Fibroblast of skin of right quadriceps (primary cell): ENCODE measurements at regions not wholly inside any gene's neighbourhood (a gene's known extent, or its start where the extent isn't known, plus 50 kb on each side); places are given as distances from the start of the nearest gene placed in this dataset.

Experiments used
- DNase-seq: peaks from one replicate; pipeline ENCODE4 v3.0.0-alpha.2; 2013

DNA sequence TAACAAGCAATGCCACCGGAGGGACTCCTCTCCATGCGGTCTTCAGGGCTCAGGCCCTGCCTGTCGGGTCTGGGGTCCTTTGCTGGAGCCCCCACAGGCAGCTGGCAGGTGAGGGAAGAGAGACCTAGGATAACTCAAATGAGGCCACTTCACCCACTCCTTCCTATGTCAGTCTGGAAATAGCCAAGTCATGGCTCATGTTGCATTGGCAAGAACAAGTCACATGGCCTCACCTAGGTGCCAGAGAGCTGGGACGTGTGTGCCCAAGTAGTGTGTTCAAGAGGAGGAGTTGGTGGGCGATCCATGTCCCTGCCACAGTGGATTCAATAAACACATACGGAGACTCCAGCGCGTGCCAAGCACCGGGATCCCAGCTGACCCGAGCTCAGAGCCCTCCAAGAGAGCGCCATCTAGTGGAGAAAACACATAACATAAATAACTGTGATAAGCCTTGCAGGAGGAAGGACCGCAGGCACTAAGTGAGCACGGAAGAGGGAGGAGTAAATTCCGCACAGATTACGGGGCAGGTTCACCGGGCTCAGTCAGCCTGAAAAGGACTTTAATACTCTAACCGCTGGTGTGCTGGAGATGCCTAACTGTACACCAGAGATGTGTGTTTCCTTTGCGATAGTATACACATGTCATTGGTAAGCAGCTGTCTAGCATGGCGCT is 580.8 kb downstream of the CCDC171 start:
- DNase-seq: peak; percentile 76

DNA sequence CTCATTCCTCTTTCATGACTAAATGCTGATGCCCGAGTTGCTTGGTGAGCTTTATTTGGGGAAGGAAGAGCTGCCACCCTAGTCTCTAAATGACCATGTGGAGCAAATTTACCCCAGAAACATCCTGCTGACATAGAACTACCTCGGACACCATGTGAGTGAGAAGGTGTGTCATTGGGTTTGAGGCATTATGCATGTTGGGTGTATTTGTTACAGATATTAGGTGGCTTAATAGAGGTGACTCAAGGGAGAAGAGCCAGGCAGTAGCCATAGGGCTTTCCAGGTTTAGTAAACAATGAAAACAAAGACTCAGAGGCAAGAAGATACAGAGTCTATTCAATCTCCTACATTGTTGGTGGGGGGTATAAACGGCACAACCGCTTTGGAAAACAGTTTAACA is 581.5 kb downstream of the CCDC171 start:
- DNase-seq: no peak

- DNase-seq: no peak
These were observed 583.1 kb downstream of the CCDC171 start for GRCh38 chr9:16135968-16136367.

GRCh38 chr9:16136451-16136850 is 583.6 kb downstream of the CCDC171 start:
- no peak for DNase-seq

DNA sequence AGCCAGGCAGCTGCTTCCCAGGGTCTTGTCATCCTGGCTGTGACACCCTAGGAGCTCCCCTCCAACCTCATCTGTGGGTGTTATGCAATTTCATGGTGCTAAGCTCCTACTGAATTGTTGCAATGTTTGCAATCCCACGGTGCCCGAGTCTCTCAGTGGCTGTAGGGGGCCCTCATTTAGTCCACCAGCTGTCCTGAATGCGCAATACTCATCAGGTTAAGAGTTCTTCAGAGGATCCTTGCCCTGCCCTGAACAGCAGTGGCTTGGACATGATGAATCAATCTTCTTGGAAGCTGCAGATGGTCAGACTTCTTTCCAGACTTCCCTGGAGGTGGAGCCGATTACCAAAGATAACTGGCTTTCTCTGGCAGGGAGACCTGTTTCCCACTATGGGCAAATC is 584.1 kb downstream of the CCDC171 start:
- DNase-seq: peak; percentile 77

GRCh38 chr9:16138561-16139491 is 586.0 kb downstream of the CCDC171 start:
- DNase-seq: peak; percentile 85

DNA sequence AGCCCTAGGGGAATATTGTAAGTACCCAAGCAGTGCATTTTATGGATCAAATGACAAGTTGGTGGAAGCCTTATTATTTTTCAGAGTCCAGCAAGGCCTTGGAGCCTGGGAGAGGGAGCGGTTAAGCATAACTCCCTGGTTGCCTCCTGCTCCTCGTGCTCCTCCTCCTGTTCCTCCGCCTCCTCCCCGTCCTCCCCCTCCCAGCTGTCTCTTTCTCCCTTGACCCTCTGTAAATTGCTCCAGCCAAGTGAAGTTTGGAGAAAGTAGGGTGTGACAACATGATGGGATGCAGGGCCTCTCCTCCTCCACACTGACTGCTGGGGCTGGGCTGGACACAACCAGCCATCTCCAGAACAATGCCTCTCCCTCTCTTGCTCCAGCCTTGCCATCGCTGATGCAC is 586.9 kb downstream of the CCDC171 start:
- DNase-seq: no peak

- no peak for DNase-seq
These were observed 590.5 kb downstream of the CCDC171 start for GRCh38 chr9:16143310-16143709.

- DNase-seq: no peak
These were observed 591.4 kb downstream of the CCDC171 start for GRCh38 chr9:16143947-16144890.

DNA sequence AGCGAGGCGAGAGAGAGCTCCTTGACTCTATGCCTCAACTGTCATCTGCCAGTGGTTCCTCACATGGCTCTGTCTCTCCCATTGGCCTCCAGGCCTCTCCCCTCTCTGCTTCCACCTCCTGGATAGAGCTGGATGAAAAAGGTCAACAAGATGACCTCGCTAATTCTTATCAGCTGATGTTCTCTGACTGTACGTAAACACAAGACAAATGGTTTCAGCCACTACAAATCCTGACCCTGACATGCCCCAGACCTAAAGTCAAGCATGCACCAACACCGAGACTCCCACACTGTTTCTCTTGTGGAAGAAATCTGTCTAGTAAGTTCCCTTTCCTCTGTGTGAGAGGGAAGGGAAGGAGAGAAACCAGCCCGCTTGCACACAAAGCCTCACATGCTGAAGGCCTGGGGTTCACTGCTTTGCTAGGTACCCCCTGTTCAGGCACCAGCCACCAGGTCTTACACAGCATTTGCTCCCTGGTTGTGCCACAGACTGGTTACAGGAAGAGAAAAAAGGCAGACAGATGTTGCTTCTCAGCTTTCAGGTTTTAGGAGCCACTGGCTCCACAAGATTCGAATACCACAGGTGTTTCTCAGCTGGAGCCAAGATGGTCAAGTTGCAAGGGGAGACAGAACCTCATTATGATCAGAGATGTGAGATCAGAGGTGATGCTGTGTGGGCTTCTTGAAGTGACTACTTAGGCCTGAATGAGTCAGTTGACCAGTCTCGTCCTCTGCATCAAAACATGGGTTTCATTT is 592.5 kb downstream of the CCDC171 start:
- DNase-seq: no peak

DNA sequence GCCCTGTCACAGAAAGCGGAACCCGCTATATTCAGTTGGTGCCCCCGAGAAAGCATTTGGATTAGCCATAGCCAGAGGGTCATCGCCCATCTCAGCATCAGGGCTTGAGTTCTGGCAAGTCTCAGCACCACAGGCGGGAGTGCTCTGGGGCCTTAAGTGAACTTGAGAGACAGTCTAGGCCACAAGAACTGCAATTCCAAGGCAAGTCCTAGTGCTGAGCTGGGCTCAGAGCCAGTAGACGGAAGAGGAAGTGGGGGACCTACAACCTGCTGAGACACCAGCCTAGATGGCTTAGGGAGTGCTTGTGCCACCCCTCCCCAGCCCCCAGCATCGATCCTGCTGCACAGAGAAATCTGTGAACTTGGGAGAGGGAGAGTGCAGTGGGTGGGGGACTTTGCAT is 594.9 kb downstream of the CCDC171 start:
- no peak for DNase-seq

DNA sequence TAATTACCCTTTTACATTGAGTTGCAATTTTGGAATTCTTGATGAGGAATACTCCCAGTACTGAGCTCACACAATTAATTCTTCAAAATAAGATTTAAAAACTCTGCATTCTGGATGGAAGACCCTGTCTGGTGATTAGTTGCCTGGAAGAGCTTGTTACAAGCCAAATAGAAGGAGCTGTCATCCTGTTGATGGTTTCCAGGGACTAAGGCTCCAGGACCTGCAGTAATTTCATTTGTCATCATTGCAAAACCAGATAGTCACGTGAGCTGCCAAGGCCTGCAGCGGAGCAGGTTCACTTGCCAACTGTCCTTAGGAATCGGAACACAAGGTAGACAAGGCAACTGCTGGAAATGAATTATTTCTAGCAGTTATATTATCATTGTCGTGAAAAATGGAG is 597.7 kb downstream of the CCDC171 start:
- DNase-seq: no peak

GRCh38 chr9:16150938-16151650 is 598.3 kb downstream of the CCDC171 start:
- DNase-seq: no peak

DNA sequence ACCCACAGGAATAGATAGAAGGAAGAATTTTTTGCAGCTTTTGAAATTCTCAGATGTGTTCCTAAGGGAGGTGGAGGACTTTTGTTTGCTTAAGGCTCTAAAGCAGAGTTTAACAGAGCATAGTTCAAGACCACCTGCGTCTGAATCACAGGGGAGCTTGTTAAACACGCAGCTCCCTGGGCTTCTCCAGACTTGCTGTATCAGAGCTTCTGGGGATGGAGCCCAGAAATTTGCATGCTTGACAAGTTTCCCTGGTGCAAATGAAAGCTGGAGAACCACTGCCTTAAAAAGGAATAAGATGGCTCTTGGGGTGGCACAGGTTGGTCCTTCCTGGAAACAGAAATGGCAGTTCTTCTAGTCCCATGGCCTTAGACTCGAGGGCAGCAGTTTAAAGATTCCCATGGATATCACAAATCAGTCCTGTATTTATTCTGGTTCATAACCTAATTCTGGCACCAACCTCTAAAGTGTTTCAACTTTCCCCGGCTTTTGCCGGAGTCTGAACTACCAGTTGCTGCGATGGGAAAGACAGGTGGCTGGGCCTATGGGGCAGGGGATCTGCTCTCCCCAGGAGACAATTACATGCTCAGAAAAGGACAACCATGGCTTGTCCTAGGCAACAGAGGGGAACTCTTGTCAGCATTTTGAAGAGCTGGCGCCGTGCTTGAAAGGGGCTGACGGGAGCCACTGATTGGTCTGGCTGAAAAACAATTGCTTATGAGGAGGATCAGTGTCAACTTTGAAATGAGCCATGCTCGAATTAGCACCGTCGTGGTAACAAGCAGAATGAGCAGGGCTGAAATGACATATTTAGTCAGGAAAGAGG is 599.6 kb downstream of the CCDC171 start:
- DNase-seq: no peak

- DNase-seq: no peak
These were observed 600.4 kb downstream of the CCDC171 start for GRCh38 chr9:16153221-16153620.

- no peak for DNase-seq
These were observed 600.9 kb downstream of the CCDC171 start for GRCh38 chr9:16153741-16154140.

DNA sequence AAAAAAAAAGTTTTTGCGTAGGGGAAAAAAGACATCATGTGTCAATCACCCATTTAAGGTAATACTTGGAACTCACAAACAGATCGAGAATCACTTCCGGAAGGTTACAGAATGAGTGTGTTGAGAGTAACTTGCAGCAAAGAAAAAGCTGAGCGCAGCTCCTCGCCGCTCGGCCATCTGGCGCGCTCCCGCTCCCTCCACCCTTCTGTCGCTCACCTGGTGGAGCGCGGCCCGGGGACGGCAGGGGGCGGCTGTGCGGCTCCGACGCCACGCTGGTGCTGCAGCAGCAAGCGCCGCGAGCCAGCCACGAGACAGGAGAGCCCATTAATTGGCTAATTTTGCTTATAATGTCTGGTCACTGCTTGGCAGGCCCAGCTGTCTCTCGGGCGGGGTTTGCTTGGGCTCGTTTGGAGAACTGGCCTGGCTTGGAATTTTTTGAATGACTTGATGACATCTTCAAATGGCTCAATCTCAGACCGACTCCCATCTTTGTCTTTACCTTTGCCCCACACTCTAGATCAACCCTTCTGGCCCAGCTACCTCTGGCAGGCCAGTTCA is 601.8 kb downstream of the CCDC171 start:
- peak; percentile 34 for DNase-seq

DNA sequence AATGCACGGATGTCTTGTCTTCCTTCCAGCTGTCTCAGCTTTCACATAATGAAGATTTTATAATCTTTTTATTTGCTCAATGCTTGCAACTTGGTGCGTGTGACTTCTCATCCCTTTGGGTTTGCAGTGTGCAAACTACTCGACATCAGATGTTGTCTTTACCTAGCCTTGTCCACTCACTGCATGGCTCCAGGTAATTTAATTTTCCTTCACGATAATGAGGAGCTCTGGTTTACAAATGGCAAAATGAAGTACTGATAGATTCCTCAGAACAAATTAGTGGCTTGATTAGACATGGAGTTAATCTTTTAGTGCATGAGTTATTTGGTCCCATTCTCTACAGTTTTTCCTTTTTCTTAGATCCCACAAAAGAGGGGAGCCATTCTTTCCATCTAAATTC is 603.0 kb downstream of the CCDC171 start:
- no peak for DNase-seq

GRCh38 chr9:16157216-16157615 is 604.4 kb downstream of the CCDC171 start:
- no peak for DNase-seq

DNA sequence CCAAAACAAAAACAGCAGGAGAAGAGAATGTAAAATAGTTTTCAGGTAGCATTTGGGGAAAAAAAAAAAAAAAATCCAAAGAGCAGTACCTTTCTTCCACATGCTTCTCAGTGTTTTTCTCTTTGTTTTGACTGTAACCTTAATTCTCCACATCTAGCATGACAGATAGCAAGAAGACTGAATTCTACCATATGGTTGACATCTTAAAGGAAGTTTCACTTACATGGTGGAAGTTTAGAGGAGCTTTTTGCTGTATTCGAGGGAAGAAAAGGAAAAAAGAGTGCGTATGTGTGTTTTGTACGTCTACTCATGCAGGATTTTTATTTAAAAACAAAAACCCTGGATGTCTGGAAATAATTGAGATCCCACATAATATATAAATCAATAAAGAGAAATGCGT is 604.8 kb downstream of the CCDC171 start:
- no peak for DNase-seq
